GM19397 (cell line): ENCODE measurements at regions not wholly inside any gene's neighbourhood (a gene's known extent, or its start where the extent isn't known, plus 50 kb on each side); places are given as distances from the start of the nearest gene placed in this dataset.
"Not testable (repeated sequence)": the region's sequence is repeated elsewhere in the genome, so short reads cannot be mapped to it uniquely, and the experiment has no call there.

Source experiments
- ATAC-seq: cut with Tn5 transposase; IDR thresholded peaks from one replicate; pipeline ENCODE4 v1.9.1; 2021; ENCODE audit warnings: mild to moderate bottlenecking, moderate library complexity; ENCODE audit not compliant: unreplicated experiment

- ATAC-seq: not testable (repeated sequence)
Observed at GRCh38 chr21:6482616-6483015, 4038.8 kb upstream of the TPTE start.

- not testable (repeated sequence) for ATAC-seq
Observed at GRCh38 chr21:6483645-6484044, 4037.7 kb upstream of the TPTE start.

- ATAC-seq: not testable (repeated sequence)
Observed at GRCh38 chr21:6486821-6487220, 4034.6 kb upstream of the TPTE start.

- not testable (repeated sequence) for ATAC-seq
Observed at GRCh38 chr21:6492691-6493090, 4028.7 kb upstream of the TPTE start.

- ATAC-seq: not testable (repeated sequence)
Observed at GRCh38 chr21:6493957-6494356, 4027.4 kb upstream of the TPTE start.

GRCh38 chr21:6496356-6496755 is 4025.0 kb upstream of the TPTE start:
- ATAC-seq: not testable (repeated sequence)

- peak; percentile 31 for ATAC-seq
Observed at GRCh38 chr21:6498716-6499115, 4022.7 kb upstream of the TPTE start.

GRCh38 chr21:6499128-6499826 is 4022.1 kb upstream of the TPTE start:
- peak; percentile 87 for ATAC-seq

GRCh38 chr21:6499866-6500265 is 4021.5 kb upstream of the TPTE start:
- ATAC-seq: not testable (repeated sequence)

- not testable (repeated sequence) for ATAC-seq
Observed at GRCh38 chr21:6500681-6501080, 4020.7 kb upstream of the TPTE start.

GRCh38 chr21:6506167-6506894 is 4015.1 kb upstream of the TPTE start:
- ATAC-seq: not testable (repeated sequence)

- not testable (repeated sequence) for ATAC-seq
Observed at GRCh38 chr21:6507632-6508031, 4013.8 kb upstream of the TPTE start.

GRCh38 chr21:6521777-6522176 is 3999.6 kb upstream of the TPTE start:
- ATAC-seq: not testable (repeated sequence)

GRCh38 chr21:6526213-6526612 is 3995.2 kb upstream of the TPTE start:
- not testable (repeated sequence) for ATAC-seq

- not testable (repeated sequence) for ATAC-seq
Observed at GRCh38 chr21:6530655-6531054, 3990.7 kb upstream of the TPTE start.

- ATAC-seq: not testable (repeated sequence)
Observed at GRCh38 chr21:6533261-6533660, 3988.1 kb upstream of the TPTE start.

GRCh38 chr21:6538320-6538719 is 3983.1 kb upstream of the TPTE start:
- not testable (repeated sequence) for ATAC-seq

- not testable (repeated sequence) for ATAC-seq
Observed at GRCh38 chr21:6539688-6540087, 3981.7 kb upstream of the TPTE start.

- not testable (repeated sequence) for ATAC-seq
Observed at GRCh38 chr21:6541036-6541435, 3980.3 kb upstream of the TPTE start.

- ATAC-seq: not testable (repeated sequence)
Observed at GRCh38 chr21:6545288-6545687, 3976.1 kb upstream of the TPTE start.

GRCh38 chr21:6551045-6551444 is 3970.3 kb upstream of the TPTE start:
- ATAC-seq: not testable (repeated sequence)
